Amygdala (tissue), 56 donors: ENCODE measurements at regions not wholly inside any gene's neighbourhood (a gene's known extent, or its start where the extent isn't known, plus 50 kb on each side); places are given as distances from the start of the nearest gene placed in this dataset.
"Not testable (repeated sequence)": the region's sequence is repeated elsewhere in the genome, so short reads cannot be mapped to it uniquely, and the experiment has no call there.

Experiments used
- DNase-seq, 56 donors: peaks; one replicate each; lab custom pipeline; 2025; lab: John Stamatoyannopoulos, UW

- no peak for DNase-seq
These were observed 63.3 kb upstream of the CHST15 start for GRCh38 chr10:124156524-124157260.

GRCh38 chr10:124155781-124156435, 62.5 kb upstream of the CHST15 start:
- DNase-seq: no peak

- peak in 1 of 56 donors; percentile 35 for DNase-seq
These were observed 59.8 kb upstream of the CHST15 start for GRCh38 chr10:124153023-124153826.

- peak in 10 of 56 donors; percentile 15 to 49 (median 29) for DNase-seq
These were observed 59.0 kb upstream of the CHST15 start for GRCh38 chr10:124152139-124153022.

GRCh38 chr10:124151466-124152095, 58.2 kb upstream of the CHST15 start:
- DNase-seq: no peak

- DNase-seq: no peak
These were observed 57.5 kb upstream of the CHST15 start for GRCh38 chr10:124150807-124151417.

- no peak for DNase-seq
These were observed 56.9 kb upstream of the CHST15 start for GRCh38 chr10:124150189-124150806.

- no peak for DNase-seq
These were observed 56.0 kb upstream of the CHST15 start for GRCh38 chr10:124149189-124150042.

- not testable (repeated sequence) for DNase-seq
These were observed 55.3 kb upstream of the CHST15 start for GRCh38 chr10:124148509-124149188.

GRCh38 chr10:124146483-124146882, 53.1 kb upstream of the CHST15 start:
- no peak for DNase-seq

- peak in 1 of 56 donors; percentile 9 for DNase-seq
These were observed 51.9 kb upstream of the CHST15 start for GRCh38 chr10:124145109-124145870.

- no peak for DNase-seq
These were observed 51.1 kb upstream of the CHST15 start for GRCh38 chr10:124144536-124144935.

GRCh38 chr10:124143721-124144120, 50.3 kb upstream of the CHST15 start:
- no peak for DNase-seq
